SW 1271 (cell line): ENCODE measurements at regions not wholly inside any gene's neighbourhood (a gene's known extent, or its start where the extent isn't known, plus 50 kb on each side); places are given as distances from the start of the nearest gene placed in this dataset.
"Not testable (repeated sequence)": the region's sequence is repeated elsewhere in the genome, so short reads cannot be mapped to it uniquely, and the experiment has no call there.

Experiments used
- DNase-seq, 2 experiments: peaks; one replicate each; lab custom pipeline; 2025; lab: John Stamatoyannopoulos, UW

- DNase-seq, result not testable (repeated sequence)
Measured at GRCh38 chr21:13921455-13921854, 289.3 kb downstream of the LIPI start.

- not testable (repeated sequence) for DNase-seq
Measured at GRCh38 chr21:13907385-13907784, 297.8 kb downstream of the POTED start.

- not testable (repeated sequence) for DNase-seq
Measured at GRCh38 chr21:13896596-13897247, 287.1 kb downstream of the POTED start.

- DNase-seq, result not testable (repeated sequence)
Measured at GRCh38 chr21:13893617-13894016, 284.0 kb downstream of the POTED start.

GRCh38 chr21:13893025-13893424 lies 283.4 kb downstream of the POTED start:
- not testable (repeated sequence) for DNase-seq

GRCh38 chr21:13892146-13892751 lies 282.7 kb downstream of the POTED start:
- not testable (repeated sequence) for DNase-seq

- DNase-seq, result not testable (repeated sequence)
Measured at GRCh38 chr21:13889176-13889575, 279.6 kb downstream of the POTED start.

GRCh38 chr21:13883641-13884395 lies 274.2 kb downstream of the POTED start:
- not testable (repeated sequence) for DNase-seq

- DNase-seq, result not testable (repeated sequence)
Measured at GRCh38 chr21:13877503-13877902, 267.9 kb downstream of the POTED start.

- not testable (repeated sequence) for DNase-seq
Measured at GRCh38 chr21:13876999-13877398, 267.4 kb downstream of the POTED start.

- not testable (repeated sequence) for DNase-seq
Measured at GRCh38 chr21:13874001-13874400, 264.4 kb downstream of the POTED start.

GRCh38 chr21:13854638-13855037 lies 245.1 kb downstream of the POTED start:
- DNase-seq, result no peak

GRCh38 chr21:13850808-13851207 lies 241.2 kb downstream of the POTED start:
- DNase-seq, result not testable (repeated sequence)

GRCh38 chr21:13849489-13849888 lies 239.9 kb downstream of the POTED start:
- DNase-seq, result not testable (repeated sequence)

- DNase-seq, result not testable (repeated sequence)
Measured at GRCh38 chr21:13846718-13847117, 237.1 kb downstream of the POTED start.

GRCh38 chr21:13844574-13844973 lies 235.0 kb downstream of the POTED start:
- not testable (repeated sequence) for DNase-seq

- not testable (repeated sequence) for DNase-seq
Measured at GRCh38 chr21:13843081-13843480, 233.5 kb downstream of the POTED start.

- not testable (repeated sequence) for DNase-seq
Measured at GRCh38 chr21:13827666-13828065, 218.1 kb downstream of the POTED start.

- no peak for DNase-seq
Measured at GRCh38 chr21:13827201-13827600, 217.6 kb downstream of the POTED start.

GRCh38 chr21:13826511-13826910 lies 216.9 kb downstream of the POTED start:
- DNase-seq, result not testable (repeated sequence)

GRCh38 chr21:13825218-13825778 lies 215.7 kb downstream of the POTED start:
- DNase-seq, result not testable (repeated sequence)

GRCh38 chr21:13820286-13820685 lies 210.7 kb downstream of the POTED start:
- DNase-seq, result not testable (repeated sequence)
